ENCODE measurements at regions not wholly inside any gene's neighbourhood (a gene's known extent, or its start where the extent isn't known, plus 50 kb on each side); places are given as distances from the start of the nearest gene placed in this dataset.
"Not testable (repeated sequence)": the region's sequence is repeated elsewhere in the genome, so short reads cannot be mapped to it uniquely, and the experiment has no call there.

DNA sequence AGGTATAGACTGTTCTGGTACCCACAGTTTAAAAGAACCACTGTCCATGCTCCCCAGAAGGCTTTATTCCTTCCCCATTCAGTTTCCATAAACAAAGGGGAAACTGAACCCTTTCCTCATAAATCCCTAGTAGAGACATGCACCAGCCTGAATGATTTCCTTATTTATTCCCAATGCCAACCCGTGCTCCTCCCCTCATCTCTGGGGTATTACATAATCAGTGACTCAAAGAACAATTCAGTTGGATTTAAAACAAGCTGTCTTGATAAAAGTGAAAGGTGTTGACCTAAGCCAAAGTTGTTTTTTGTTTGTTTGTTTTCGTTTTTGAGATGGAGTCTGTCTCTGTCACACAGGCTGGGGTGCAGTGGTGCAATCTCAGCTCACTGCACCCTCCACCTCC lies 418.5 kb upstream of the CNTNAP5 start:
- Histone ChIP-seq H3K9ac (ENCODE audit: low read length) (no peak overlapping the region), H4K20me1 (ENCODE audit: insufficient read depth, low read length) (no peaks in the 10 kb centered on the region), H3K4me1 (ENCODE audit: insufficient read depth, low read length) (no peaks in the 10 kb centered on the region), H3K79me2 (ENCODE audit: insufficient read depth, low read length) (no peaks in the 10 kb centered on the region), H3K4me3 (ENCODE audit: insufficient read depth, low read depth, low read length) (no peak overlapping the region), H3K9me3 (ENCODE audit: insufficient read depth, low read depth, low read length) (no peaks in the 10 kb centered on the region), H3K27me3 (ENCODE audit: insufficient read depth, low read length) (no peaks in the 10 kb centered on the region), H3K27ac (ENCODE audit: low read depth, low read length) (no peak overlapping the region), H2AFZ (ENCODE audit: low read depth, low read length) (no peak overlapping the region), H3K36me3 (ENCODE audit: insufficient read depth, low read length) (no peaks in the 10 kb centered on the region), H3K4me2 (ENCODE audit: low read length) (no peak overlapping the region)
- TF ChIP-seq EZH2 (IDR thresholded peaks at IDR 0.05; ENCODE audit: insufficient read depth, low read length), result no peak
- TF ChIP-seq, protein P1, sequence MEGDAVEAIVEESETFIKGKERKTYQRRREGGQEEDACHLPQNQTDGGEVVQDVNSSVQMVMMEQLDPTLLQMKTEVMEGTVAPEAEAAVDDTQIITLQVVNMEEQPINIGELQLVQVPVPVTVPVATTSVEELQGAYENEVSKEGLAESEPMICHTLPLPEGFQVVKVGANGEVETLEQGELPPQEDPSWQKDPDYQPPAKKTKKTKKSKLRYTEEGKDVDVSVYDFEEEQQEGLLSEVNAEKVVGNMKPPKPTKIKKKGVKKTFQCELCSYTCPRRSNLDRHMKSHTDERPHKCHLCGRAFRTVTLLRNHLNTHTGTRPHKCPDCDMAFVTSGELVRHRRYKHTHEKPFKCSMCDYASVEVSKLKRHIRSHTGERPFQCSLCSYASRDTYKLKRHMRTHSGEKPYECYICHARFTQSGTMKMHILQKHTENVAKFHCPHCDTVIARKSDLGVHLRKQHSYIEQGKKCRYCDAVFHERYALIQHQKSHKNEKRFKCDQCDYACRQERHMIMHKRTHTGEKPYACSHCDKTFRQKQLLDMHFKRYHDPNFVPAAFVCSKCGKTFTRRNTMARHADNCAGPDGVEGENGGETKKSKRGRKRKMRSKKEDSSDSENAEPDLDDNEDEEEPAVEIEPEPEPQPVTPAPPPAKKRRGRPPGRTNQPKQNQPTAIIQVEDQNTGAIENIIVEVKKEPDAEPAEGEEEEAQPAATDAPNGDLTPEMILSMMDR (IDR thresholded peaks at IDR 0.05; ENCODE audit: insufficient read depth, low read depth, low read length), result no peak
- FAIRE-seq (no peak), DNase-seq (ENCODE audit: low read depth) (no peak)
- H3K4me1 Mint-ChIP-seq (ENCODE audit: low read depth, unreplicated experiment), result no peaks in the 10 kb centered on the region
- H3K36me3 Mint-ChIP-seq (ENCODE audit: low read depth, unreplicated experiment), result no peaks in the 10 kb centered on the region
- no peaks in the 10 kb centered on the region for H3K9me3 Mint-ChIP-seq (ENCODE audit: unreplicated experiment)
- no peak overlapping the region for H3K4me3 Mint-ChIP-seq (ENCODE audit: unreplicated experiment)
- H3K27me3 Mint-ChIP-seq (ENCODE audit: low read depth, unreplicated experiment), result no peaks in the 10 kb centered on the region
- no peak overlapping the region for H3K27ac Mint-ChIP-seq (ENCODE audit: unreplicated experiment)

DNA sequence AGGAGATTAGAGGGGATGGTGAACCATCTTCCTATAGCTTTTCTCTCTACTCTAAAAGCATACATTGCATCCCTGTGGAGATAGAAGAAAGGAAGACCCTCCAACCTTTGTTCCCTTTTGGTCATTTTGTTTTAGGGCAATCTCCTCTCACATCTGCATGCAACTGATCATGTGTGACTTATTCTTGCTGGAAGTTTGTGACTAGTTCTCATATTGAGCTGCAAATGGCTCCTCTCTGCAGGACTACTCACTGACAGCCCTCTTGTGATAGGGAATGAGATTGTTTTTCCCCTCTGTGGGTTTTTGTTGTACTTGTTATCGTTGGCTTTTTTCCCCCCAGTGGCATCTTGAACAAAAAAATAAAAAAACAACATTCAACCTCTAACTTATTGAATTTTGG lies 416.0 kb upstream of the CNTNAP5 start:
- H3K4me3 ChIP-seq (ENCODE audit: insufficient read depth, low read depth, low read length), result no peak overlapping the region
- Mint-ChIP-seq H3K4me3 (ENCODE audit: unreplicated experiment) (no peak overlapping the region), H3K27ac (ENCODE audit: unreplicated experiment) (no peak overlapping the region), H3K4me1 (ENCODE audit: low read depth, unreplicated experiment) (no peaks in the 10 kb centered on the region), H3K9me3 (ENCODE audit: unreplicated experiment) (peaks cover 1% of the 10 kb centered on the region), H3K36me3 (ENCODE audit: low read depth, unreplicated experiment) (no peaks in the 10 kb centered on the region), H3K27me3 (ENCODE audit: low read depth, unreplicated experiment) (no peaks in the 10 kb centered on the region)
- no peak for FAIRE-seq
- H3K27me3 ChIP-seq (ENCODE audit: insufficient read depth, low read length), result no peaks in the 10 kb centered on the region
- no peaks in the 10 kb centered on the region for H4K20me1 ChIP-seq (ENCODE audit: insufficient read depth, low read length)
- H3K9ac ChIP-seq (ENCODE audit: low read length), result no peak overlapping the region
- TF ChIP-seq, protein P1 (IDR thresholded peaks at IDR 0.05; ENCODE audit: insufficient read depth, low read depth, low read length), result no peak
- TF ChIP-seq EZH2 (IDR thresholded peaks at IDR 0.05; ENCODE audit: insufficient read depth, low read length), result no peak
- no peak overlapping the region for H3K4me2 ChIP-seq (ENCODE audit: low read length)
- no peak for DNase-seq (ENCODE audit: low read depth)
- no peak overlapping the region for H3K27ac ChIP-seq (ENCODE audit: low read depth, low read length)
- no peak overlapping the region for H2AFZ ChIP-seq (ENCODE audit: low read depth, low read length)
- no peaks in the 10 kb centered on the region for H3K36me3 ChIP-seq (ENCODE audit: insufficient read depth, low read length)
- peaks cover 3% of the 10 kb centered on the region for H3K9me3 ChIP-seq (ENCODE audit: insufficient read depth, low read depth, low read length)
- no peaks in the 10 kb centered on the region for H3K79me2 ChIP-seq (ENCODE audit: insufficient read depth, low read length)
- H3K4me1 ChIP-seq (ENCODE audit: insufficient read depth, low read length), result no peaks in the 10 kb centered on the region

GRCh38 chr2:123614596-123614995 lies 410.5 kb upstream of the CNTNAP5 start:
- FAIRE-seq (no peak), DNase-seq (ENCODE audit: low read depth) (no peak)
- no peak overlapping the region for H3K27ac ChIP-seq (ENCODE audit: low read depth, low read length)
- no peaks in the 10 kb centered on the region for H3K79me2 ChIP-seq (ENCODE audit: insufficient read depth, low read length)
- no peaks in the 10 kb centered on the region for H3K4me1 Mint-ChIP-seq (ENCODE audit: low read depth, unreplicated experiment)
- no peaks in the 10 kb centered on the region for H3K27me3 ChIP-seq (ENCODE audit: insufficient read depth, low read length)
- peaks cover 3% of the 10 kb centered on the region for H3K9me3 ChIP-seq (ENCODE audit: insufficient read depth, low read depth, low read length)
- TF ChIP-seq, protein P1 (IDR thresholded peaks at IDR 0.05; ENCODE audit: insufficient read depth, low read depth, low read length), result no peak
- TF ChIP-seq EZH2 (IDR thresholded peaks at IDR 0.05; ENCODE audit: insufficient read depth, low read length), result no peak
- no peaks in the 10 kb centered on the region for H4K20me1 ChIP-seq (ENCODE audit: insufficient read depth, low read length)
- H3K4me2 ChIP-seq (ENCODE audit: low read length), result no peak overlapping the region
- peaks cover 10% of the 10 kb centered on the region for H3K9me3 Mint-ChIP-seq (ENCODE audit: unreplicated experiment)
- H3K27me3 Mint-ChIP-seq (ENCODE audit: low read depth, unreplicated experiment), result no peaks in the 10 kb centered on the region
- no peak overlapping the region for H3K9ac ChIP-seq (ENCODE audit: low read length)
- no peak overlapping the region for H2AFZ ChIP-seq (ENCODE audit: low read depth, low read length)
- no peak overlapping the region for H3K27ac Mint-ChIP-seq (ENCODE audit: unreplicated experiment)
- no peaks in the 10 kb centered on the region for H3K36me3 ChIP-seq (ENCODE audit: insufficient read depth, low read length)
- no peaks in the 10 kb centered on the region for H3K4me1 ChIP-seq (ENCODE audit: insufficient read depth, low read length)
- no peak overlapping the region for H3K4me3 ChIP-seq (ENCODE audit: insufficient read depth, low read depth, low read length)
- H3K36me3 Mint-ChIP-seq (ENCODE audit: low read depth, unreplicated experiment), result no peaks in the 10 kb centered on the region
- H3K4me3 Mint-ChIP-seq (ENCODE audit: unreplicated experiment), result no peak overlapping the region

DNA sequence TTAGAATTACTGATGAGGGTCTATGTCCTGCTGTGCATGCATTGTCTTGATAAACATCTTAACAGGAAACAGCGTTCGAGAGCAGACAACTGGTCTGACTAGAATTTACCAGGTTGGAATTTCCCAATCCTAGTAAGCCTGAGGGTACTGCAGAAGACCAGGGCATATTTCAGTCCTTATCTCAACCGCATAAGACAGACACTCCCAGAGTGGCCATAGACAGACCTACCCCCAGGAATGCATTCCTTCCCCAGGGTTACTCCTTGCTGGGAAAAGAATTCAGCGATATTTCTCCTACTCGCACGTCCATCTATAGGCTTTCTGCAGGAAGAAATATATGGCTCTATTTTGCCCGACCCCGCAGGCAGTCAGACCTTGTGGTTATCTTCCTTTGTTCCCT lies 406.4 kb upstream of the CNTNAP5 start:
- H3K9me3 ChIP-seq (ENCODE audit: insufficient read depth, low read depth, low read length); DNase-seq (ENCODE audit: low read depth); FAIRE-seq; H3K4me1 ChIP-seq (ENCODE audit: insufficient read depth, low read length); H2AFZ ChIP-seq (ENCODE audit: low read depth, low read length); H3K27me3 ChIP-seq (ENCODE audit: insufficient read depth, low read length); H3K9ac ChIP-seq (ENCODE audit: low read length); H3K27me3 Mint-ChIP-seq (ENCODE audit: low read depth, unreplicated experiment); H3K36me3 ChIP-seq (ENCODE audit: insufficient read depth, low read length); H3K9me3 Mint-ChIP-seq (ENCODE audit: unreplicated experiment); H3K27ac ChIP-seq (ENCODE audit: low read depth, low read length); H3K4me3 Mint-ChIP-seq (ENCODE audit: unreplicated experiment); H3K4me3 ChIP-seq (ENCODE audit: insufficient read depth, low read depth, low read length); H3K4me2 ChIP-seq (ENCODE audit: low read length); H3K79me2 ChIP-seq (ENCODE audit: insufficient read depth, low read length); H3K4me1 Mint-ChIP-seq (ENCODE audit: low read depth, unreplicated experiment); H3K36me3 Mint-ChIP-seq (ENCODE audit: low read depth, unreplicated experiment); H3K27ac Mint-ChIP-seq (ENCODE audit: unreplicated experiment); H4K20me1 ChIP-seq (ENCODE audit: insufficient read depth, low read length): not testable (repeated sequence)
